ENCODE measurements at regions not wholly inside any gene's neighbourhood (a gene's known extent, or its start where the extent isn't known, plus 50 kb on each side); places are given as distances from the start of the nearest gene placed in this dataset.

DNA sequence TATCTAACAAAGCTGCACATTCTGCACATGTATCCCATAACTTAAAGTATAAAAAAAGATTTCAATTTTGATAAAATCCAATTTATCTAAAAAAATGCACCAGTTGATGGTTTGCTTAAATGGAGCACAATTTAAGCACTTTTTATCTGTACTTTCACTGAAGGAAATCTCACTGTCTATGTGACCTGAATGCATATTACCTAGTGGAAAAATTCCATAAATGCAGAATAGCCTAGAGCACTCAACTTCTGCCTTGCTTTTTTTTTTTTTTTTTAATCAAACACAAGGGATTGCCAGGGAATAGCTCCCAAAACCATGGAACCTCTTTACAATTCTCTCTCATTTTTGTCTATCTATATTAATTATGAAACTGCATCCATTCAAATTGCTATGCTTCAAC lies 80.4 kb downstream of the RFPL4B start:
- DNase-seq (ENCODE audit: low read depth), result no peak
- no peak for TF ChIP-seq CTCF (IDR thresholded peaks at IDR 0.05; ENCODE audit: insufficient read depth, low read depth, low read length, missing control alignments)
- no peak overlapping the region for H3K4me3 ChIP-seq (ENCODE audit: low read depth, low read length)

GRCh38 chr6:112428477-112428876 lies 81.3 kb downstream of the RFPL4B start:
- DNase-seq (ENCODE audit: low read depth), result no peak
- H3K4me3 ChIP-seq (ENCODE audit: low read depth, low read length), result no peak overlapping the region
- no peak for TF ChIP-seq CTCF (IDR thresholded peaks at IDR 0.05; ENCODE audit: insufficient read depth, low read depth, low read length, missing control alignments)

- no peak for TF ChIP-seq CTCF (IDR thresholded peaks at IDR 0.05; ENCODE audit: insufficient read depth, low read depth, low read length, missing control alignments)
- no peak overlapping the region for H3K4me3 ChIP-seq (ENCODE audit: low read depth, low read length)
- DNase-seq (ENCODE audit: low read depth), result no peak
These were observed 82.1 kb downstream of the RFPL4B start for GRCh38 chr6:112429226-112429625.

DNA sequence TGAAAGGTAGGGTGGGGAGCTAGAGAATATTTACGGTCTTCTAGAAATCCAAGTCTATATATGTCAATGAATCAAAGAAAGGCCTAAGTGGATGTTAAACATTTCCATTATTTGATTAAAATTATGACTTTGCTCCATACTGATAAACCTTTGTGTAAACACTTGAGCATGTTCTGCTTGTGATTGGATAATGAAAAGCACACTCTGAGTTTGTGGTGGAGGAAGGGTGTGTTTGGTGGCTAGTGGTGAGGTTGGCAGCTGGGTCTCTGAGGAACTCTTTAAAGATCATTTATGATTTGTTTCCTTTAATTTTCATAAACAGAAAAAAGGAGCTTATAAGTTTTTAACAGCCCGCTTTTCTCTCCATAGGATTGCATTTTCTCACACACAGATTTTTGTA lies 84.7 kb downstream of the RFPL4B start:
- DNase-seq (ENCODE audit: low read depth), result no peak
- no peak for TF ChIP-seq CTCF (IDR thresholded peaks at IDR 0.05; ENCODE audit: insufficient read depth, low read depth, low read length, missing control alignments)

GRCh38 chr6:112432853-112433252 lies 85.7 kb downstream of the RFPL4B start:
- H3K4me3 ChIP-seq (ENCODE audit: low read depth, low read length), result no peak overlapping the region
- DNase-seq (ENCODE audit: low read depth), result no peak
- TF ChIP-seq CTCF (IDR thresholded peaks at IDR 0.05; ENCODE audit: insufficient read depth, low read depth, low read length, missing control alignments), result no peak

More for the DNA sequence above, 84.7 kb downstream of the RFPL4B start:
- no peak overlapping the region for H3K4me3 ChIP-seq (ENCODE audit: low read depth, low read length)

GRCh38 chr6:112433457-112433856 lies 86.3 kb downstream of the RFPL4B start:
- TF ChIP-seq CTCF (IDR thresholded peaks at IDR 0.05; ENCODE audit: insufficient read depth, low read depth, low read length, missing control alignments), result no peak
- no peak overlapping the region for H3K4me3 ChIP-seq (ENCODE audit: low read depth, low read length)
- no peak for DNase-seq (ENCODE audit: low read depth)

GRCh38 chr6:112434896-112435435 lies 87.8 kb downstream of the RFPL4B start:
- no peak for DNase-seq (ENCODE audit: low read depth)
- no peak overlapping the region for H3K4me3 ChIP-seq (ENCODE audit: low read depth, low read length)
- no peak for TF ChIP-seq CTCF (IDR thresholded peaks at IDR 0.05; ENCODE audit: insufficient read depth, low read depth, low read length, missing control alignments)

All from GM12865 (cell line).